HAP-1 (cell line): ENCODE measurements at regions not wholly inside any gene's neighbourhood (a gene's known extent, or its start where the extent isn't known, plus 50 kb on each side); places are given as distances from the start of the nearest gene placed in this dataset.
A peak's percentile ranks its signal among the peaks of the same experiment; 100 is the strongest.
"Not testable (repeated sequence)": the region's sequence is repeated elsewhere in the genome, so short reads cannot be mapped to it uniquely, and the experiment has no call there.

ENCODE experiments used
- DNase-seq, 2 experiments: peaks; one replicate each; pipeline ENCODE4 v3.0.0-alpha.2; 2016 to 2020; ENCODE audit warnings: low spot score in 2 of 2
- H3K27me3 ChIP-seq: fragments of 250-450 bp; sonication (Bioruptor Pico); 2 replicates; pipeline ENCODE4 v1.5.1; 2020; ENCODE audit warnings: low read depth, mild to moderate bottlenecking, moderate library complexity
- H3K36me3 ChIP-seq: fragments of 250-450 bp; sonication (Bioruptor Pico); replicated peaks from 2 replicates; pipeline ENCODE4 v1.5.1; 2020; ENCODE audit warnings: mild to moderate bottlenecking
- H3K4me1 ChIP-seq: fragments of 250-450 bp; sonication (Bioruptor Pico); 2 replicates; pipeline ENCODE4 v1.5.1; 2020; ENCODE audit warnings: mild to moderate bottlenecking
- H3K4me3 ChIP-seq: fragments of 250-450 bp; sonication (Bioruptor Pico); 2 replicates; pipeline ENCODE4 v1.5.1; 2020; ENCODE audit warnings: mild to moderate bottlenecking, moderate library complexity
- H3K9me3 ChIP-seq: fragments of 250-450 bp; sonication (Bioruptor Pico); 2 replicates; pipeline ENCODE4 v1.5.1; 2020; ENCODE audit warnings: mild to moderate bottlenecking, moderate library complexity
- in situ Hi-C: fragments of 300-500 bp; cut with MboI; formaldehyde crosslinking; loops from 3 replicates; pipeline ENCODE4 v1.14.3; 2020; ENCODE audit warnings: low sequenced_read_pairs, inconsistent platforms, mixed read lengths

- H3K4me1 ChIP-seq: peaks cover 10% of the 10 kb centered on the region
- in situ Hi-C loops: no loop called here
- no peak for DNase-seq
- no peaks in the 10 kb centered on the region for H3K27me3 ChIP-seq
- H3K9me3 ChIP-seq: peaks cover 4% of the 10 kb centered on the region; the same call in 1 of the 2 replicates
- no peaks in the 10 kb centered on the region for H3K36me3 ChIP-seq
- H3K4me3 ChIP-seq: no peak overlapping the region
Measured at GRCh38 chr4:118410138-118410537, 57.3 kb upstream of the PRSS12 start.

GRCh38 chr4:118417325-118417724 lies 64.5 kb upstream of the PRSS12 start:
- in situ Hi-C loops: no loop called here
- no peaks in the 10 kb centered on the region for H3K9me3 ChIP-seq

GRCh38 chr4:118417800-118418199 lies 65.0 kb upstream of the PRSS12 start:
- in situ Hi-C loops, H3K27me3 ChIP-seq, H3K9me3 ChIP-seq, H3K36me3 ChIP-seq, DNase-seq, H3K4me3 ChIP-seq: not testable (repeated sequence)
- H3K4me1 ChIP-seq: peaks cover 15% of the 10 kb centered on the region

More at GRCh38 chr4:118417325-118417724, 64.5 kb upstream of the PRSS12 start:
- Histone ChIP-seq H3K27me3 (no peaks in the 10 kb centered on the region), H3K36me3 (no peaks in the 10 kb centered on the region), H3K4me1 (peaks cover 15% of the 10 kb centered on the region), H3K4me3 (no peak overlapping the region)
- DNase-seq: peak in 1 of 2 experiments; percentile 83

- H3K27me3 ChIP-seq, in situ Hi-C loops, H3K4me3 ChIP-seq, H3K9me3 ChIP-seq, DNase-seq, H3K36me3 ChIP-seq: not testable (repeated sequence)
- peaks cover 12% of the 10 kb centered on the region for H3K4me1 ChIP-seq
Measured at GRCh38 chr4:118418396-118418795, 65.6 kb upstream of the PRSS12 start.

GRCh38 chr4:118419626-118420025 lies 66.8 kb upstream of the PRSS12 start:
- H3K36me3 ChIP-seq, in situ Hi-C loops, H3K27me3 ChIP-seq, H3K9me3 ChIP-seq, DNase-seq, H3K4me3 ChIP-seq: not testable (repeated sequence)
- H3K4me1 ChIP-seq: peaks cover 18% of the 10 kb centered on the region

GRCh38 chr4:118424062-118424461 lies 71.3 kb upstream of the PRSS12 start:
- DNase-seq: peak in 1 of 2 experiments; percentile 90
- H3K9me3 ChIP-seq, H3K36me3 ChIP-seq, H3K4me3 ChIP-seq, H3K27me3 ChIP-seq, in situ Hi-C loops: not testable (repeated sequence)
- H3K4me1 ChIP-seq: peaks cover 13% of the 10 kb centered on the region

- DNase-seq, H3K4me3 ChIP-seq, H3K36me3 ChIP-seq, H3K9me3 ChIP-seq, H3K27me3 ChIP-seq, in situ Hi-C loops: not testable (repeated sequence)
- H3K4me1 ChIP-seq: peaks cover 13% of the 10 kb centered on the region
Measured at GRCh38 chr4:118428881-118429280, 76.1 kb upstream of the PRSS12 start.

GRCh38 chr4:118432359-118432758 lies 79.6 kb upstream of the PRSS12 start:
- in situ Hi-C loops, DNase-seq, H3K4me3 ChIP-seq: not testable (repeated sequence)

GRCh38 chr4:118433612-118434375 lies 81.0 kb upstream of the PRSS12 start:
- H3K9me3 ChIP-seq, H3K4me3 ChIP-seq, H3K27me3 ChIP-seq, in situ Hi-C loops, DNase-seq, H3K4me1 ChIP-seq, H3K36me3 ChIP-seq: not testable (repeated sequence)

More at GRCh38 chr4:118432359-118432758, 79.6 kb upstream of the PRSS12 start:
- H3K9me3 ChIP-seq, H3K27me3 ChIP-seq, H3K4me1 ChIP-seq, H3K36me3 ChIP-seq: not testable (repeated sequence)

- H3K4me1 ChIP-seq, H3K4me3 ChIP-seq, in situ Hi-C loops, H3K9me3 ChIP-seq, DNase-seq, H3K27me3 ChIP-seq, H3K36me3 ChIP-seq: not testable (repeated sequence)
Measured at GRCh38 chr4:118435415-118435814, 82.6 kb upstream of the PRSS12 start.

GRCh38 chr4:118442115-118442837 lies 89.5 kb upstream of the PRSS12 start:
- DNase-seq, H3K9me3 ChIP-seq, H3K27me3 ChIP-seq, H3K36me3 ChIP-seq, H3K4me1 ChIP-seq, in situ Hi-C loops, H3K4me3 ChIP-seq: not testable (repeated sequence)

GRCh38 chr4:118447397-118447796 lies 94.6 kb upstream of the PRSS12 start:
- H3K4me1 ChIP-seq, H3K4me3 ChIP-seq, H3K36me3 ChIP-seq, in situ Hi-C loops, DNase-seq, H3K9me3 ChIP-seq, H3K27me3 ChIP-seq: not testable (repeated sequence)

GRCh38 chr4:118454857-118455256 lies 102.1 kb upstream of the PRSS12 start:
- DNase-seq, H3K9me3 ChIP-seq, H3K27me3 ChIP-seq, H3K4me1 ChIP-seq, H3K36me3 ChIP-seq, in situ Hi-C loops, H3K4me3 ChIP-seq: not testable (repeated sequence)

- H3K9me3 ChIP-seq, H3K36me3 ChIP-seq: not testable (repeated sequence)
Measured at GRCh38 chr4:118461435-118461834, 108.6 kb upstream of the PRSS12 start.

More at GRCh38 chr4:118461435-118461834, 108.6 kb upstream of the PRSS12 start:
- DNase-seq, H3K27me3 ChIP-seq, H3K4me1 ChIP-seq, H3K4me3 ChIP-seq, in situ Hi-C loops: not testable (repeated sequence)
